ENCODE measurements at regions not wholly inside any gene's neighbourhood (a gene's known extent, or its start where the extent isn't known, plus 50 kb on each side); places are given as distances from the start of the nearest gene placed in this dataset.
"Not testable (repeated sequence)": the region's sequence is repeated elsewhere in the genome, so short reads cannot be mapped to it uniquely, and the experiment has no call there.

- TF ChIP-seq, protein P1, sequence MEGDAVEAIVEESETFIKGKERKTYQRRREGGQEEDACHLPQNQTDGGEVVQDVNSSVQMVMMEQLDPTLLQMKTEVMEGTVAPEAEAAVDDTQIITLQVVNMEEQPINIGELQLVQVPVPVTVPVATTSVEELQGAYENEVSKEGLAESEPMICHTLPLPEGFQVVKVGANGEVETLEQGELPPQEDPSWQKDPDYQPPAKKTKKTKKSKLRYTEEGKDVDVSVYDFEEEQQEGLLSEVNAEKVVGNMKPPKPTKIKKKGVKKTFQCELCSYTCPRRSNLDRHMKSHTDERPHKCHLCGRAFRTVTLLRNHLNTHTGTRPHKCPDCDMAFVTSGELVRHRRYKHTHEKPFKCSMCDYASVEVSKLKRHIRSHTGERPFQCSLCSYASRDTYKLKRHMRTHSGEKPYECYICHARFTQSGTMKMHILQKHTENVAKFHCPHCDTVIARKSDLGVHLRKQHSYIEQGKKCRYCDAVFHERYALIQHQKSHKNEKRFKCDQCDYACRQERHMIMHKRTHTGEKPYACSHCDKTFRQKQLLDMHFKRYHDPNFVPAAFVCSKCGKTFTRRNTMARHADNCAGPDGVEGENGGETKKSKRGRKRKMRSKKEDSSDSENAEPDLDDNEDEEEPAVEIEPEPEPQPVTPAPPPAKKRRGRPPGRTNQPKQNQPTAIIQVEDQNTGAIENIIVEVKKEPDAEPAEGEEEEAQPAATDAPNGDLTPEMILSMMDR (IDR thresholded peaks at IDR 0.05) = not testable (repeated sequence)
- TF ChIP-seq POLR2A (IDR thresholded peaks at IDR 0.05) = not testable (repeated sequence)
Measured at GRCh38 chr17:6373599-6373998, 61.3 kb downstream of the AIPL1 start.

Measured in vagina (tissue), 2 donors.